ENCODE measurements at regions not wholly inside any gene's neighbourhood (a gene's known extent, or its start where the extent isn't known, plus 50 kb on each side); places are given as distances from the start of the nearest gene placed in this dataset.

GRCh38 chr9:30967476-30967875 lies 1417.0 kb upstream of the ACO1 start:
- no CpG with 5 or more reads among the region's 1 CpG for WGBS (ENCODE audit: insufficient coverage, low coverage, missing lambda C conversion rate)
- DNase-seq (ENCODE audit: extremely low read depth in 1 of 4, low spot score in 3 of 4): no peak
- no peaks in the 10 kb centered on the region for H3K4me1 ChIP-seq (replicated peaks in 1 of 2; ENCODE audit: control insufficient read depth in 2 of 2, insufficient read depth in 2 of 2, low read length in 2 of 2)
- FAIRE-seq: no peak
- CTCF ChIA-PET (ENCODE audit: low intra/inter-chr PET ratio): no interaction called here
- H3K79me2 ChIP-seq (ENCODE audit: control insufficient read depth, insufficient read depth, low read length): no peaks in the 10 kb centered on the region
- in situ Hi-C loops (cut with MboI) (no loop called here), intact Hi-C loops (cut with micrococcal nuclease) (no loop called here)
- H2AFZ ChIP-seq (ENCODE audit: low read depth, low read length): no peak overlapping the region
- no peak overlapping the region for H3K27ac ChIP-seq (ENCODE audit: extremely low read depth, low read depth, low read length)
- H3K36me3 ChIP-seq (ENCODE audit: control insufficient read depth, insufficient read depth, low read length): no peaks in the 10 kb centered on the region
- no peaks in the 10 kb centered on the region for H3K9me1 ChIP-seq (ENCODE audit: control insufficient read depth, insufficient read depth, low read length)
- H4K20me1 ChIP-seq (replicated peaks; ENCODE audit: control insufficient read depth, insufficient read depth, low read length): no peaks in the 10 kb centered on the region
- no peak for ATAC-seq
- TF ChIP-seq GTF2B (IDR thresholded peaks at IDR 0.05; ENCODE audit: extremely low read depth, insufficient read length) (no peak), NFYB (IDR thresholded peaks at IDR 0.05; ENCODE audit: extremely low read depth, insufficient read length) (no peak), TGIF2 (CRISPR knock-in tag; IDR thresholded peaks at IDR 0.05) (no peak), RB1 (IDR thresholded peaks at IDR 0.05; ENCODE audit: low read depth) (no peak), FOXK1 (CRISPR knock-in tag; IDR thresholded peaks at IDR 0.05; ENCODE audit: borderline replicate concordance) (no peak), CREM (IDR thresholded peaks at IDR 0.05; ENCODE audit: low read depth) (no peak), NKRF (IDR thresholded peaks at IDR 0.05; ENCODE audit: borderline replicate concordance) (no peak)
- no peak overlapping the region for H3K4me3 ChIP-seq
- POLR2A ChIA-PET: no interaction called here
- H3K4me2 ChIP-seq (ENCODE audit: insufficient read depth, low read length): no peak overlapping the region
- no peak overlapping the region for H3K9ac ChIP-seq (ENCODE audit: insufficient read depth in 1 of 2, low read depth in 2 of 2, low read length in 2 of 2)
- no TSS peak for BruUV-seq (replicated peaks)
- H3K27me3 ChIP-seq (ENCODE audit: control insufficient read depth in 2 of 2, insufficient read depth in 2 of 2, low read length in 2 of 2): no peaks in the 10 kb centered on the region
- H3K9me3 ChIP-seq (replicated peaks; ENCODE audit: control insufficient read depth, insufficient read depth, low read depth, low read length): no peaks in the 10 kb centered on the region

Measured in K562 (cell line).